CD4-positive, alpha-beta T cell treated with Interleukin-12 subunit alpha and Interleukin-12 subunit beta, for 1 hour (primary cell): ENCODE measurements at regions not wholly inside any gene's neighbourhood (a gene's known extent, or its start where the extent isn't known, plus 50 kb on each side); places are given as distances from the start of the nearest gene placed in this dataset.

Experiments used
- DNase-seq: peaks from one replicate; pipeline ENCODE4 v3.0.0-alpha.2; 2020

DNA sequence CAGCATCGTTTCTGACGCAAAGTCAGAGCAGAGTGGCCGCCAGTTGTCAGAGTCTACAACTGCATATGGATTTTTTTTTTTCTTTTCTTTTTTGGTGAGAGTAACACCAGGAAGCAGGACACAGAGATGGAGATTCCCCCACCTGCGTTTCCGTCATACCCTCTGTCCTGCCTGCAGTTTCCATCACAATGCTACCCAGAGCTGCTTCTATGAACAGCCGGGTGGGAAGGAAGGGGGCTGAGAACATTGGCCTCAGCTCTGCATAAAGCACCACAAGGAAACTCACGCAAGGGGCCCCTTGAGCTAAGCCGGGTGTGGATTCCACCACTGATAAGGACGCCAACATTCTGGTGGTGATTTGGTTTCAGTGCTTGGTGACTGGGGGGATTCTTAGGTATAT lies 183.5 kb upstream of the AFDN start:
- DNase-seq, result no peak

- DNase-seq, result no peak
These were observed 183.0 kb upstream of the AFDN start for GRCh38 chr6:167643716-167644115.

- no peak for DNase-seq
These were observed 182.1 kb upstream of the AFDN start for GRCh38 chr6:167644412-167645132.

DNA sequence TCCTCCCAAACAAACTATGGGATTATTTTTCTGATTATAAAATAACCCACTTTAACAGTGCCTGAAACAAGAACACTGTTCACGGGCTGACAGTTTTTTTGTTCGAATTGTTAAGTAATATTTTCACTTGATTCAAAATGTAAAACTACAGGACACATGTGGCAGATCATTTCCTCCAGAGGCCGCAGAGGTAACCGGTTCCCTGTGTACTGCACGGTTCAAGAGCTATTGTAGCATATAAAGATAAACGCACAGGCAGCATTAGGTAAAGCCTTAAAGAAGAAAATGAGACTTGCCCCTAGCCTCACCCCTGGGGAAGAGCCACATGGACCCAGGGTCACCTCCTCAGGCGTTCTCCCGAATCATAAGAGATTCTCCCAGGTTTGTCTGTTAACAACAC lies 181.3 kb upstream of the AFDN start:
- no peak for DNase-seq

DNA sequence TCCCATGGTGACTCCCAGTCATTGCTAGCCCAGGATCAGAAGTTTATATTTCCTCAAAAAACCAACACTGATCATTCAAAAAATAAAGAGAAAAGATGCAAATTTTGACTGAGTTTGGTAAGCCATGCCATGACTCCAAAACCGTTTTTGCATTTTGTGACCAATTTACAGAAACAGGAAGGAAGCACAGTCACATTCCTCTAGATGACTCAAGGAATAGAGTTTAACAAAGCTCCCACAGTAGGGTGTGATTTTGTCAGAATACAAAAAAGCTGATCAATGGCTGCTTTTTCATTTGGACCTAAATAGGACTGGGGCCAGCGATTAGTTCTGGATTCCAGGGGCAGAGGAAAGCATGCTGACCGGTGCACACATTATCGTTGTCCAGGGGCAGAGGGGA lies 179.4 kb upstream of the AFDN start:
- no peak for DNase-seq

DNA sequence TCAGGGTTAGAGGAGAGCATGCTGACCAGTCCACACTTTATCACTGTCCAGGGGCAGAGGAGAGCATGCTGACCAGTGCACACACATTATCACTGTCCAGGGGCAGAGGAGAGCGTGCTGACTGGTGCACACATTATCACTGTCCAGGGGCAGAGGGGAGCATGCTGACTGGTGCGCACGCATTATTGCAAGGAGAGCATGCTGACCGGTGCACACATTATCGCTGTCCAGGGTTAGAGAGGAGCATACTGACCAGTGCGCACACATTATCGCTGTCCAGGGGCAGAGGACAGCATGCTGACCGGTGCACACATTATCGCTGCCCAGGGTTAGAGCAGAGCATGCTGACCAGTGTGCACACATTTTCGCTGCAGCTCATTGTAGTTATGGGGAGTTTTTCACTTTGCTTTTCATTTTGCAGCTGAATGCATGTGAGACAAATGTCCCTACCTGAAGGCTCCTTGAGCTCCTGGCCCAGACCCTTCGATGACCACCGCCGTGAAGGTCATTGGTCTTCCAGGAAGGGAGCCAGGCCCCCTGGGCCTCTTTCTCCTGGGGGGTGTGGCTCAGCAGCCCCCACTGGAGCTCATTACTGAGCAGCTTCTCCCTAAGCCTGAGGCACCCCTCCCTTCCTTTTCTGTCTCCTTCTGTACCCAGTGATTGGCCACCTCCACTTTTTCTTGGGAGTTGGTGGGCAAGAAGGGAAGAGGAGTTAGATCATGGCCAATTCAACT lies 178.8 kb upstream of the AFDN start:
- no peak for DNase-seq

- DNase-seq, result no peak
These were observed 178.0 kb upstream of the AFDN start for GRCh38 chr6:167648501-167649278.

- DNase-seq, result no peak
These were observed 177.2 kb upstream of the AFDN start for GRCh38 chr6:167649476-167649875.

DNA sequence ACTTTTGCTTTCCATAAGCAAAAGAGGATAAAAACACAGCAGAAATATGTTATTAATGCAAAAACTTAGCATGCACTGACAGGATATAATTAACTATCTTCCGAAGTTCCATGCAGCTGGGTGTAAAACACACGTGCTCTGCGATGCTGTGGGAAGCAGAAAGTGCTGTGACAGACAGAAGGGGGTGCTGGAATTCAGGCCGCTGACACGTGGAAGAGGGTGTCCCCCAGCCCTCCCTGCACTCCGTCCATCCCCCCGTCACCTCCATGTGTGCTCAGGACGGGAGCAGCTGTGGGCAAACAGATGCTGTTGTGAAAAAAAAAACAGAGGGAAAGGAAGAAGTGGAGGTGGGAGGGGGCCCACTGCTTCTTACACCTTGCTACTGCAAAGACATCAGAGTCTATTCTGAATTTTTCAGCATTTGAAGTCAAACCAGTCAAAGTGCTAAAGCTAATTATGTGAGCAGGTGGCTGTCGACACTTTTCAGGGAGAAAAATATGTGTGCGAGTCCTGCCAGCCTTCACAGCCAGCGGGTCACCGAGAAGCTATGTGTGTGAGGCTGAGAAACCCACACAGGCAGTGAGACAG lies 175.9 kb upstream of the AFDN start:
- DNase-seq, result no peak

GRCh38 chr6:167651318-167652041 lies 175.2 kb upstream of the AFDN start:
- no peak for DNase-seq

DNA sequence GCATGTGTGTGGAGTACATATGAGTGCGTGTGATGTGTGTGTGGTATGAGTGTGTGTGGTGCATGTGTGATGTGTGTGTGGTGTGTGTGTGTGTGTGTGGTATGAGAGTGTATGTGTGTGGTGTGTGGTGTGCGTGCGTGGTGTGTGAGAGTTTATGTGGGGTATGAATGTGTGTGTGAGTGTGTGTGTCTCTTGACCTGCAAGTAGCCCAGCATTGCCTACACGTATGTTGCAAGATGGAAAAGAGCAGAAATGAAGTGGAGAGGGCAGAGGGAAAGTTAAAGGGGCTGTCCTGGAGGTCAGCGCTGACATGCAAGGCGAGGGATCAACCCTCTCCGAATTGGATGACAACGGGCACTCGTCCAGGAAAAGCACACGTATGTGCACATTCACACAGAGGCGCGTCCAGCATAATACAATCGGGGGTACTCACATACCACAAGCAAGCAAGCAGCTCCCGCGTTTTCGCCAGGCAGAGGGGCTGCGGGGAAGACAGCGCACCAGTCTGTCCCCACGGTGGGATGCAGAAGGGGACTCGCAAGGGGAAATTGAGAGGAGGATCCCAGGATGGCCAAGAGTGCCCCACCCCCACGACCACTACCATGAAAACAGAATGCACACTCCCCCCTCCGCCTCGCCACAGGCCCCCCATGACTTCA lies 174.5 kb upstream of the AFDN start:
- DNase-seq, result no peak

- no peak for DNase-seq
These were observed 174.0 kb upstream of the AFDN start for GRCh38 chr6:167652701-167653095.

- no peak for DNase-seq
These were observed 173.2 kb upstream of the AFDN start for GRCh38 chr6:167653561-167653960.

GRCh38 chr6:167654389-167654788 lies 172.3 kb upstream of the AFDN start:
- no peak for DNase-seq

DNA sequence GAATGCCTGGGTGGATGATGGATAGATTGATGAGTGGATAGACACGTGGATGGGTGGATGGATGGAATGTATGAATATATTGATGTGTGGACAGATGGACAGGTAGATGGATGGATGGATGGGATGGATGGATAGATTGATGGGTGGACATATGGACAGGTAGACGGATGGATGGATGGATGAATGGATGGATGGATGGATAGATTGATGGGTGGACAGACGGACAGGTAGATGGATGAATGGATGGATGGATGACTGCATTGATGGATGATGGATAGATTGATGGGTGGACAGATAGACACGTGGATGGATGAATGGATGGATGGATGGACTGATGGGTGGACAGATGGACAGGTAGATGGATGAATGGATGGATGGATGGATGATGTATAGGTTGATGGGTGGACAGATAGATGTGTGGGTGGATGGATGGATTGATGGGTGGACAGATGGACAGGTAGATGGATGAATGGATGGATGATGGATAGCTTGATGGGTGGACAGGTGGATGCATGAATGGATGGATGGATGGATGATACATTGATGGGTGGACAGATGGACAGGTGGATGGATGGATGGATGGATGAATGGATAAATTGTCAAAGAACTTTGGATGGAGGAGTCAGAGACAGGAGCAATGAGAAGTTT lies 171.4 kb upstream of the AFDN start:
- DNase-seq, result no peak

GRCh38 chr6:167658106-167658505 lies 168.6 kb upstream of the AFDN start:
- no peak for DNase-seq

GRCh38 chr6:167659046-167659445 lies 167.7 kb upstream of the AFDN start:
- DNase-seq, result no peak

DNA sequence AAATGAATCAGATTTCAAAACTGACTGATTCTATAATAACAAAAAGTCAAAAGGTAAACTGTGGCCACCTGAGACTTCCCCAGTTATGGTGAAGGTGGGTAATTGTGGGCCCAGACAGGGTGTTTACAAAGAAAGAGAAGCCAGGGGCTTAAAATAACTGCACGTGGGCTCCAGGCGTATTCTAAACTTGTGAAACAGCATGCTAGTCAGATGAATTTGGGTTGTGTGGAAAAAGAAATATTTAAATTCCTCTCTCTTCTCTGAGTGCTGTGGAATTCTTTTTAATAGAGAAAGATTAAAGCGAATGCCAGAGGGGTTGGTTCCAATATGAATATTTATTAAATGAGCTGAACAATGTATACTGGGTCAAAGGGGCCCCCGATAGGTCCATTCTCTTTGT lies 166.3 kb upstream of the AFDN start:
- no peak for DNase-seq

- DNase-seq, result no peak
These were observed 165.7 kb upstream of the AFDN start for GRCh38 chr6:167660944-167661551.

DNA sequence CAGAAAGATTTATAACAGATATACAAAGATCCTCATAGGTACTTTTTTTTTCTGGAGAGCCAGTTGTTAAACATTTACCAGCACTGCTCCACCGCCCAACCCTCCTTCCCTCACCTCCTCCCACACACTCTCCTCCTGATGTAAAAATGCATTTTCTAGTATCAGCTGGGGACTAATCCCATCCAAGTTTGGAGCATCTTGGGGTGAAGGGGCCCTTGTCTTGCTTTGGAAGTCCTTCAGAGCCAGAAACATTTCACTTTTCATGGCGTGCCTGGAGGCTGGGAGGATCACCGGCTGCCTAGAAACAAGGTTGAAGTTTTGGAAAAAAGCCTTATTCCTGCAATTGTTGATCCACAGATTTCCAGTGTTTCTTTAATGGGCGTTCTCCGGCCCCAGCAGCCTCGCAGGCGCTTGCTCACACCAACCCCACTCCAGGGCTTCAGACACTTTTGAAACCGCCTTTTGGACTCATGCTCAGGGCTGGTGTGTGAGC lies 165.1 kb upstream of the AFDN start:
- DNase-seq, result no peak
